ENCODE measurements at regions not wholly inside any gene's neighbourhood (a gene's known extent, or its start where the extent isn't known, plus 50 kb on each side); places are given as distances from the start of the nearest gene placed in this dataset.

- intact Hi-C loops (cut with micrococcal nuclease) (no loop called here), dilution Hi-C loops (cut with MboI; ENCODE audit: extremely low pct_ligation_motif_present, low sequenced_read_pairs) (no loop called here)
- H3K9me1 ChIP-seq (replicated peaks; ENCODE audit: control insufficient read depth, extremely low read depth, insufficient read depth, low read length), result no peaks in the 10 kb centered on the region
- no peaks in the 10 kb centered on the region for H3K36me3 ChIP-seq (ENCODE audit: control insufficient read depth in 2 of 2, extremely low read depth in 1 of 2, insufficient read depth in 2 of 2, low read length in 2 of 2)
- no peaks in the 10 kb centered on the region for H4K20me1 ChIP-seq (replicated peaks; ENCODE audit: control insufficient read depth, extremely low read depth, insufficient read depth, low read length)
- no peak for DNase-seq (ENCODE audit: low read depth, low spot score)
- H3K79me2 ChIP-seq (ENCODE audit: control insufficient read depth, insufficient read depth, low read length), result no peaks in the 10 kb centered on the region
- no peak for FAIRE-seq
- H3K4me1 ChIP-seq (ENCODE audit: control insufficient read depth, extremely low read depth, insufficient read depth, low read length), result no peaks in the 10 kb centered on the region
- no peak overlapping the region for H3K27ac ChIP-seq (ENCODE audit: insufficient read depth, low read depth, low read length)
- no peak overlapping the region for H3K4me3 ChIP-seq (replicated peaks in 1 of 3; ENCODE audit: insufficient read depth in 1 of 3, low read depth in 1 of 3, low read length in 3 of 3)
- H3K9me3 ChIP-seq (replicated peaks; ENCODE audit: control insufficient read depth, insufficient read depth, low read length), result peaks cover 3% of the 10 kb centered on the region
- no peak overlapping the region for H3K9ac ChIP-seq (replicated peaks; ENCODE audit: extremely low read depth, insufficient read depth, low read length)
- CTCF ChIA-PET, result no interaction called here
- BruUV-seq (replicated peaks), result no TSS peak
- no peak overlapping the region for H3K4me2 ChIP-seq (ENCODE audit: insufficient read depth, low read length)
- no peaks in the 10 kb centered on the region for H3K27me3 ChIP-seq (ENCODE audit: control insufficient read depth in 2 of 2, insufficient read depth in 2 of 2, low read length in 2 of 2)
- no peak overlapping the region for H2AFZ ChIP-seq (ENCODE audit: low read depth, low read length)
- POLR2A ChIA-PET, result no interaction called here
- TF ChIP-seq POLR2A (IDR thresholded peaks at IDR 0.05; ENCODE audit: low read depth, low read length), result no peak
- TF ChIP-seq CTCF (IDR thresholded peaks at IDR 0.05; ENCODE audit: extremely low read depth in 1 of 2, insufficient read depth in 1 of 2, low read depth in 1 of 2, low read length in 2 of 2), result no peak
- no peak for TF ChIP-seq MYC (IDR thresholded peaks at IDR 0.05; ENCODE audit: low read depth, low read length)
- TF ChIP-seq EZH2 (IDR thresholded peaks at IDR 0.05; ENCODE audit: borderline replicate concordance, low read depth, low read length, severe bottlenecking), result no peak
- no peak for TF ChIP-seq POLR2AphosphoS5 (IDR thresholded peaks at IDR 0.05; ENCODE audit: insufficient read depth, low read depth, low read length)
Observed at GRCh38 chr18:37874721-37875120, 309.1 kb upstream of the CELF4 start.

- BruUV-seq (replicated peaks), result no TSS peak
- H3K27ac ChIP-seq (ENCODE audit: insufficient read depth, low read depth, low read length), result no peak overlapping the region
- H4K20me1 ChIP-seq (replicated peaks; ENCODE audit: control insufficient read depth, extremely low read depth, insufficient read depth, low read length), result no peaks in the 10 kb centered on the region
- POLR2A ChIA-PET, result no interaction called here
- no peaks in the 10 kb centered on the region for H3K27me3 ChIP-seq (ENCODE audit: control insufficient read depth in 2 of 2, insufficient read depth in 2 of 2, low read length in 2 of 2)
- H3K9me1 ChIP-seq (replicated peaks; ENCODE audit: control insufficient read depth, extremely low read depth, insufficient read depth, low read length), result no peaks in the 10 kb centered on the region
- no peak overlapping the region for H3K4me2 ChIP-seq (ENCODE audit: insufficient read depth, low read length)
- dilution Hi-C loops (cut with MboI; ENCODE audit: extremely low pct_ligation_motif_present, low sequenced_read_pairs), result no loop called here
- no peaks in the 10 kb centered on the region for H3K36me3 ChIP-seq (ENCODE audit: control insufficient read depth in 2 of 2, extremely low read depth in 1 of 2, insufficient read depth in 2 of 2, low read length in 2 of 2)
- no peak overlapping the region for H3K9ac ChIP-seq (replicated peaks; ENCODE audit: extremely low read depth, insufficient read depth, low read length)
- TF ChIP-seq MAX (IDR thresholded peaks at IDR 0.05; ENCODE audit: insufficient read depth, insufficient read length), result no peak
- no peak for TF ChIP-seq FOS (IDR thresholded peaks at IDR 0.05; ENCODE audit: borderline replicate concordance, insufficient read depth, low read length)
- no peak for TF ChIP-seq MYC (IDR thresholded peaks at IDR 0.05; ENCODE audit: low read depth, low read length)
- no peak for TF ChIP-seq POLR2AphosphoS5 (IDR thresholded peaks at IDR 0.05; ENCODE audit: insufficient read depth, low read depth, low read length)
- no peak for TF ChIP-seq JUN (IDR thresholded peaks at IDR 0.05; ENCODE audit: borderline replicate concordance, insufficient read depth, insufficient read length, low read depth)
- TF ChIP-seq POLR2A (IDR thresholded peaks at IDR 0.05; ENCODE audit: low read depth, low read length), result no peak
- no peak for TF ChIP-seq EZH2 (IDR thresholded peaks at IDR 0.05; ENCODE audit: borderline replicate concordance, low read depth, low read length, severe bottlenecking)
- TF ChIP-seq GATA2 (IDR thresholded peaks at IDR 0.05; ENCODE audit: insufficient read depth, insufficient read length, low read depth, low read length), result no peak
- CTCF ChIA-PET, result no interaction called here
- FAIRE-seq (no peak), DNase-seq (ENCODE audit: low read depth, low spot score) (no peak)
- H3K4me3 ChIP-seq (replicated peaks in 1 of 3; ENCODE audit: insufficient read depth in 1 of 3, low read depth in 1 of 3, low read length in 3 of 3), result no peak overlapping the region
- H3K79me2 ChIP-seq (ENCODE audit: control insufficient read depth, insufficient read depth, low read length), result no peaks in the 10 kb centered on the region
- no peak overlapping the region for H2AFZ ChIP-seq (ENCODE audit: low read depth, low read length)
- peaks cover 3% of the 10 kb centered on the region for H3K9me3 ChIP-seq (replicated peaks; ENCODE audit: control insufficient read depth, insufficient read depth, low read length)
- intact Hi-C loops (cut with micrococcal nuclease), result no loop called here
- H3K4me1 ChIP-seq (ENCODE audit: control insufficient read depth, extremely low read depth, insufficient read depth, low read length), result no peaks in the 10 kb centered on the region
Observed at GRCh38 chr18:37873416-37873815, 307.8 kb upstream of the CELF4 start.

Data from endothelial cell of umbilical vein (primary cell).